GM12878 (cell line): ENCODE measurements at regions not wholly inside any gene's neighbourhood (a gene's known extent, or its start where the extent isn't known, plus 50 kb on each side); places are given as distances from the start of the nearest gene placed in this dataset.

Experiments used
- CTCF ChIP-seq, 3 experiments: IDR thresholded peaks in 2 of 3; conservative IDR thresholded peaks in 1 of 3; 2 replicates each; pipeline ENCODE4 v1.5.1; 2011; ENCODE audit warnings: low read depth in 3 of 3, low read length in 3 of 3, mild to moderate bottlenecking in 3 of 3, control low read depth in 2 of 3, moderate library complexity in 2 of 3, inconsistent platforms in 1 of 3, mixed read lengths in 1 of 3; ENCODE audit not compliant: control insufficient read depth in 2 of 3, insufficient read depth in 1 of 3; ENCODE audit errors: extremely low read depth in 1 of 3
- EZH2 ChIP-seq: IDR thresholded peaks from 2 replicates; pipeline ENCODE4 v1.6.1; 2012; ENCODE audit warnings: low read depth, mild to moderate bottlenecking, control low read depth, inconsistent platforms, low read length, borderline replicate concordance; ENCODE audit not compliant: control insufficient read depth
- POLR2A ChIP-seq: IDR thresholded peaks from 2 replicates; pipeline ENCODE4 v1.6.1; 2011; ENCODE audit warnings: low read depth, mild to moderate bottlenecking, low read length
- TBL1XR1 ChIP-seq: IDR thresholded peaks from 2 replicates; pipeline ENCODE4 v1.6.1; 2012; ENCODE audit warnings: low read depth, low read length, improper control_type of control experiment
- TF ChIP-seq, protein P1 (sequence below): IDR thresholded peaks from 2 replicates; pipeline ENCODE4 v1.6.1; 2012; ENCODE audit warnings: low read depth, low read length, improper control_type of control experiment

DNA sequence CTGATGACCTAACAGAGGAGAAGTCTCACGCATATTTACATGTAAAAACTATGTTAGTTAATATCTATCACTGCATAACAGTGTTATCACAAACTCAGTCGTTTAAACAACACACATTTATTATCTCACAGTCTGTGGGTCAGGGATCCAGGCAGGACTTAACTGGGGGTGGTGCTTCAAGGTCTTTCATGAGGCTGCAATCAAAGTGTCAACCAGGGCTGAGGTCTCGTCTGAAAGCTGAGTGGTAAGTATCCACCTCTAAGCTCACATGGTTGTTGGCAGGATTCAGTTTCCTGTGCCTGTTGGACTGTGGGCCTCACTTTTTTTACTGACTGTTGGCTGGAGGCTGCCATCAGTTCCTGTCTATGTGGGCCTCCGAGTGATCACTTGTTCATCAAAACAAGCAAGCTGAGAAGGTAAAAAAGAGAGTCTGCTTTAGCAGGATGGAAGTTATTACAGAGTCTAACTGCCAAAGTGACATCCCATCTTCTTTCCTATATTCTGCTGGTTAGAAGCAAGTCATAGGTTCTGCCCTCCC is 188.6 kb downstream of the CARTPT start:
- TF ChIP-seq TBL1XR1 (no peak), EZH2 (no peak), POLR2A (no peak), CTCF (IDR thresholded peaks at IDR 0.05 in 2 of 3, conservative IDR thresholded peaks at IDR 0.05 in 1 of 3; ENCODE audit: control insufficient read depth in 2 of 3, extremely low read depth in 1 of 3, insufficient read depth in 1 of 3, low read depth in 3 of 3, low read length in 3 of 3) (no peak)
- TF ChIP-seq, protein P1, sequence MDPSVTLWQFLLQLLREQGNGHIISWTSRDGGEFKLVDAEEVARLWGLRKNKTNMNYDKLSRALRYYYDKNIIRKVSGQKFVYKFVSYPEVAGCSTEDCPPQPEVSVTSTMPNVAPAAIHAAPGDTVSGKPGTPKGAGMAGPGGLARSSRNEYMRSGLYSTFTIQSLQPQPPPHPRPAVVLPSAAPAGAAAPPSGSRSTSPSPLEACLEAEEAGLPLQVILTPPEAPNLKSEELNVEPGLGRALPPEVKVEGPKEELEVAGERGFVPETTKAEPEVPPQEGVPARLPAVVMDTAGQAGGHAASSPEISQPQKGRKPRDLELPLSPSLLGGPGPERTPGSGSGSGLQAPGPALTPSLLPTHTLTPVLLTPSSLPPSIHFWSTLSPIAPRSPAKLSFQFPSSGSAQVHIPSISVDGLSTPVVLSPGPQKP = no peak
